ENCODE measurements at regions not wholly inside any gene's neighbourhood (a gene's known extent, or its start where the extent isn't known, plus 50 kb on each side); places are given as distances from the start of the nearest gene placed in this dataset.

- TF ChIP-seq CTCF (IDR thresholded peaks at IDR 0.05; ENCODE audit: low read length, missing control alignments) = no peak
- no peak overlapping the region for H3K4me3 ChIP-seq (replicated peaks; ENCODE audit: low read depth, low read length)
- no peak for DNase-seq (ENCODE audit: low read depth)
These were observed 97.2 kb downstream of the NAV1 start for GRCh38 chr1:201636097-201636496.

- no peak overlapping the region for H3K4me3 ChIP-seq (replicated peaks; ENCODE audit: low read depth, low read length)
- no peak for TF ChIP-seq CTCF (IDR thresholded peaks at IDR 0.05; ENCODE audit: low read length, missing control alignments)
- DNase-seq (ENCODE audit: low read depth) = peak; percentile 71
These were observed 97.6 kb downstream of the NAV1 start for GRCh38 chr1:201636510-201636971.

- H3K4me3 ChIP-seq (replicated peaks; ENCODE audit: low read depth, low read length) = no peak overlapping the region
- peak; percentile 70 for DNase-seq (ENCODE audit: low read depth)
- no peak for TF ChIP-seq CTCF (IDR thresholded peaks at IDR 0.05; ENCODE audit: low read length, missing control alignments)
These were observed 98.6 kb downstream of the NAV1 start for GRCh38 chr1:201637282-201638079.

- no peak for TF ChIP-seq CTCF (IDR thresholded peaks at IDR 0.05; ENCODE audit: low read length, missing control alignments)
- no peak overlapping the region for H3K4me3 ChIP-seq (replicated peaks; ENCODE audit: low read depth, low read length)
- DNase-seq (ENCODE audit: low read depth) = no peak
These were observed 100.5 kb downstream of the NAV1 start for GRCh38 chr1:201639391-201639790.

GRCh38 chr1:201639826-201640225, 100.9 kb downstream of the NAV1 start:
- H3K4me3 ChIP-seq (replicated peaks; ENCODE audit: low read depth, low read length) = no peak overlapping the region
- no peak for TF ChIP-seq CTCF (IDR thresholded peaks at IDR 0.05; ENCODE audit: low read length, missing control alignments)
- no peak for DNase-seq (ENCODE audit: low read depth)

GRCh38 chr1:201640624-201641023, 101.7 kb downstream of the NAV1 start:
- no peak overlapping the region for H3K4me3 ChIP-seq (replicated peaks; ENCODE audit: low read depth, low read length)
- TF ChIP-seq CTCF (IDR thresholded peaks at IDR 0.05; ENCODE audit: low read length, missing control alignments) = no peak
- peak; percentile 75 for DNase-seq (ENCODE audit: low read depth)
